ENCODE measurements at regions not wholly inside any gene's neighbourhood (a gene's known extent, or its start where the extent isn't known, plus 50 kb on each side); places are given as distances from the start of the nearest gene placed in this dataset.

- DNase-seq (no peak), ATAC-seq (peak; percentile 48)
- intact Hi-C loops (cut with DNase I, micrococcal nuclease), result no loop called here
- no peak for TF ChIP-seq CTCF (IDR thresholded peaks at IDR 0.05)
- no peaks in the 10 kb centered on the region for H3K9me3 ChIP-seq
- no peaks in the 10 kb centered on the region for H3K4me1 ChIP-seq (ENCODE audit: low read depth)
- H3K36me3 ChIP-seq (ENCODE audit: low read depth), result no peaks in the 10 kb centered on the region
- H3K4me3 ChIP-seq, result no peak overlapping the region
Measured at GRCh38 chr5:174520420-174521396, 203.7 kb upstream of the MSX2 start.

GRCh38 chr5:174521449-174521848 is 202.9 kb upstream of the MSX2 start:
- Histone ChIP-seq H3K36me3 (ENCODE audit: low read depth) (no peaks in the 10 kb centered on the region), H3K4me1 (ENCODE audit: low read depth) (no peaks in the 10 kb centered on the region), H3K4me3 (no peak overlapping the region), H3K9me3 (no peaks in the 10 kb centered on the region)
- intact Hi-C loops (cut with DNase I, micrococcal nuclease), result no loop called here
- no peak for TF ChIP-seq CTCF (IDR thresholded peaks at IDR 0.05)
- DNase-seq (no peak), ATAC-seq (no peak)

GRCh38 chr5:174522480-174523260 is 201.7 kb upstream of the MSX2 start:
- ATAC-seq, result no peak
- TF ChIP-seq CTCF (IDR thresholded peaks at IDR 0.05), result no peak
- no peaks in the 10 kb centered on the region for H3K36me3 ChIP-seq (ENCODE audit: low read depth)
- no peak overlapping the region for H3K4me3 ChIP-seq
- intact Hi-C loops (cut with DNase I, micrococcal nuclease), result no loop called here
- no peak for DNase-seq
- no peaks in the 10 kb centered on the region for H3K9me3 ChIP-seq
- H3K4me1 ChIP-seq (ENCODE audit: low read depth), result no peaks in the 10 kb centered on the region

GRCh38 chr5:174523311-174524071 is 200.9 kb upstream of the MSX2 start:
- Histone ChIP-seq H3K9me3 (no peaks in the 10 kb centered on the region), H3K36me3 (ENCODE audit: low read depth) (no peaks in the 10 kb centered on the region), H3K4me1 (ENCODE audit: low read depth) (no peaks in the 10 kb centered on the region), H3K4me3 (no peak overlapping the region)
- ATAC-seq, result no peak
- DNase-seq, result no peak
- TF ChIP-seq CTCF (IDR thresholded peaks at IDR 0.05), result no peak
- intact Hi-C loops (cut with DNase I, micrococcal nuclease), result no loop called here

- H3K36me3 ChIP-seq (ENCODE audit: low read depth), result no peaks in the 10 kb centered on the region
- no peak for ATAC-seq
- no peaks in the 10 kb centered on the region for H3K9me3 ChIP-seq
Measured at GRCh38 chr5:174524351-174524750, 200.0 kb upstream of the MSX2 start.

More at GRCh38 chr5:174524351-174524750, 200.0 kb upstream of the MSX2 start:
- H3K4me1 ChIP-seq (ENCODE audit: low read depth), result no peaks in the 10 kb centered on the region
- intact Hi-C loops (cut with DNase I, micrococcal nuclease), result no loop called here
- no peak overlapping the region for H3K4me3 ChIP-seq
- no peak for TF ChIP-seq CTCF (IDR thresholded peaks at IDR 0.05)
- no peak for DNase-seq

Data from mucosa of descending colon (tissue), 3 donors.